Large intestine (tissue), 3 donors: ENCODE measurements at regions not wholly inside any gene's neighbourhood (a gene's known extent, or its start where the extent isn't known, plus 50 kb on each side); places are given as distances from the start of the nearest gene placed in this dataset.

Experiments used
- DNase-seq, 2 donors: peaks; one replicate each; pipeline versions ENCODE4 v3.0.0 to v3.0.0-alpha.2; 2013
- H3K27ac ChIP-seq: one replicate; pipeline ENCODE4 v1.5.1; 2013; ENCODE audit warnings: low read length
- H3K27me3 ChIP-seq: 2 replicates; pipeline ENCODE4 v1.6.1; 2013; ENCODE audit warnings: low read length; ENCODE audit not compliant: control insufficient read depth, insufficient read depth
- H3K36me3 ChIP-seq: 2 replicates; pipeline ENCODE4 v1.6.1; 2013; ENCODE audit warnings: low read length; ENCODE audit not compliant: control insufficient read depth, insufficient read depth
- H3K4me1 ChIP-seq: one replicate; pipeline ENCODE4 v1.6.1; 2013; ENCODE audit warnings: low read length; ENCODE audit not compliant: control insufficient read depth, insufficient read depth
- H3K4me3 ChIP-seq: one replicate; pipeline ENCODE4 v1.5.1; 2013; ENCODE audit warnings: low read length
- H3K9me3 ChIP-seq: one replicate; pipeline ENCODE4 v1.6.1; 2013; ENCODE audit warnings: mild to moderate bottlenecking, low read depth, low read length, moderate library complexity; ENCODE audit not compliant: control insufficient read depth
- WGBS: methylation state at CpG from one replicate; pipeline ENCODE4 v1.1.5; 2013; ENCODE audit warnings: low lambda C conversion rate; ENCODE audit not compliant: insufficient coverage; 5-methylcytosine and 5-hydroxymethylcytosine counted together

DNA sequence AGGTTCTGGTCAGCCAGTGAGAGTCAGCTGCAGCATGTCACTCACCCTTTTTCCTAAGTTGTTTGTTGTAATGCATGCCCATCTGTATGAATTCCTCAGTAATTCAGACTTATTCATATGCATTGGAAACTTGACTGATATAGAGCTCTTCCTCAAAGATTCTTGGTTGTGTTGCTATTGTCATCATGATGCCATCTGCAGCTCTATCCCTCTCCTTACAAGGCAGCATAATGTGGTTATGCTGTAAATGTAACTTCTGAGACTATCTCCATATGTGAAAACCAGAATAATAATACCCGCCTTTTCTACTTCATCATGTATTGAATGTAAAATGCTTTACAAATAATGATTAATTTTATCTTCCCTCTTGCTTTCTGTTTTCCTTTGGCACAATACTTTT is 252.6 kb upstream of the MTPN start:
- H3K4me1 ChIP-seq: no peaks in the 10 kb centered on the region
- no peak overlapping the region for H3K4me3 ChIP-seq
- no peak for DNase-seq
- no peaks in the 10 kb centered on the region for H3K36me3 ChIP-seq
- no peaks in the 10 kb centered on the region for H3K27me3 ChIP-seq
- no peaks in the 10 kb centered on the region for H3K9me3 ChIP-seq
- WGBS: 88% methylated on average over 1 of the region's 1 CpG
- no peak overlapping the region for H3K27ac ChIP-seq

DNA sequence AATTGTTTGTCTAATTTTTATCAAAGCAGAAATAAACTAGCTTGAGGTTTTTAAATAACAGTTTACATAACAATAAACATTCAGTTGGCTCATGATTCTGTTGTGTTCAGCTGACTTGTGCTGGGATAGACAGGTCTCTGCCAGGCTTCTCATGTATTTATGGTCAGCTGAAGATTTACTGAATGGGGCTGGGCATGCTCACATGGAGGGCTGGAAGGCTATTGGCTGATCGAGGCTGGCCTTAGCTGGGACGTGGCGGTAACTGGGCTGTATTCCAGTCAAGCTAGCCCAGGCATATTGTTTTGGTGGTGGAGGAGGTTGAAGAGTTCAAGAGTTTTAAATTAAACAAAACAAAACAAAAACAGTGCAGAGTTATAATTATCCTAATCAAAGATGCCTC is 251.0 kb upstream of the MTPN start:
- peak in 1 of 2 donors; percentile 8 for DNase-seq
- no peak overlapping the region for H3K4me3 ChIP-seq
- WGBS: no CpG with 5 or more reads among the region's 3 CpGs
- no peaks in the 10 kb centered on the region for H3K36me3 ChIP-seq
- H3K27me3 ChIP-seq: no peaks in the 10 kb centered on the region
- H3K27ac ChIP-seq: no peak overlapping the region
- H3K4me1 ChIP-seq: no peaks in the 10 kb centered on the region
- no peaks in the 10 kb centered on the region for H3K9me3 ChIP-seq

DNA sequence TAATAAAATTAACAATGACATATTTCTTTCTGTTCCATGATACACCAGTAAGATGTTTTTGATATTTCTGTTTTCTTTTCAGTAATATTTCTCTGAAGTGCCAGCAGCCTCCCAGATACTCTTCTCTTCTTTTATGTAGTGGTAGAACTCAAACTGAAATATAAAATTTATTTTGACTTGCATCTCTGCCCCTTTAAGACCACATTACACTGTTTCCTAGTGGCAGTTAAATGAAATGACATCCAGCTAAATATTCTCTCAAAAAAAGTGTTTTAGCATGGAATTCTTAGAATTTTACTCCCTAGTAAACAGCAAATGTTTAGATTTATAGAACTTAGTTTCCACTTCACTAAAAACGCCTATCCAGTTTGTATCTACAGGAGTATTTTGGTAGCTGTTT is 237.2 kb upstream of the MTPN start:
- DNase-seq: no peak
- H3K27ac ChIP-seq: no peak overlapping the region
- WGBS: 80% methylated on average over 1 of the region's 1 CpG
- no peaks in the 10 kb centered on the region for H3K36me3 ChIP-seq
- H3K4me1 ChIP-seq: no peaks in the 10 kb centered on the region
- no peak overlapping the region for H3K4me3 ChIP-seq
- peaks cover 3% of the 10 kb centered on the region for H3K9me3 ChIP-seq
- H3K27me3 ChIP-seq: no peaks in the 10 kb centered on the region

DNA sequence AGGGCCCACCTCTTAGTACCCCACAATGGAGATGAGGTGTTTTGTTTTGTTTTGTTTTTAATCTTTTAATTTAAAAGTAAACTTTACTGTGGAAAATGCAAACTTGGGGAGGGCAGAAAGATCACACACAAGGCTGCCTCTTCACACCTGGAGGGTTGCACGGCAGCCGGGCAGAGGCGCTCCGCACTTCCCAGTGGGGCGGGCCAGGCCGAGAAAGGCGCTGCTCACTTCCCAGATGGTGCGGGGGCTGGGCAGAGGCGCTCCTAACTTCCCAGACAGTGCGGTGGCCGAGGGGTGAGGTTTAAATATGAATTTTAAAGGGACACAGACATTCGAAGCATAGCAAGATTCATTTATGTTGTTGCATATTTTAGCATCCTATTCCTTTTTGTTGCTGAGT is 235.9 kb upstream of the MTPN start:
- DNase-seq: no peak
- H3K27me3 ChIP-seq: no peaks in the 10 kb centered on the region
- 100% methylated on average over 1 of the region's 12 CpGs for WGBS
- no peaks in the 10 kb centered on the region for H3K36me3 ChIP-seq
- H3K9me3 ChIP-seq: peaks cover 3% of the 10 kb centered on the region
- no peak overlapping the region for H3K4me3 ChIP-seq
- no peak overlapping the region for H3K27ac ChIP-seq
- H3K4me1 ChIP-seq: no peaks in the 10 kb centered on the region

- H3K4me1 ChIP-seq: no peaks in the 10 kb centered on the region
- 100% methylated on average over 1 of the region's 2 CpGs for WGBS
- no peaks in the 10 kb centered on the region for H3K27me3 ChIP-seq
- no peak overlapping the region for H3K27ac ChIP-seq
- H3K9me3 ChIP-seq: peaks cover 3% of the 10 kb centered on the region
- DNase-seq: no peak
- no peaks in the 10 kb centered on the region for H3K36me3 ChIP-seq
- no peak overlapping the region for H3K4me3 ChIP-seq
These were observed 233.5 kb upstream of the MTPN start for GRCh38 chr7:136210664-136211063.

GRCh38 chr7:136210079-136210478 is 232.9 kb upstream of the MTPN start:
- Histone ChIP-seq H3K36me3 (no peaks in the 10 kb centered on the region), H3K4me3 (no peak overlapping the region), H3K4me1 (no peaks in the 10 kb centered on the region), H3K27me3 (no peaks in the 10 kb centered on the region), H3K27ac (no peak overlapping the region), H3K9me3 (peaks cover 3% of the 10 kb centered on the region)
- DNase-seq: no peak

GRCh38 chr7:136205956-136206355 is 228.8 kb upstream of the MTPN start:
- DNase-seq: no peak
- H3K4me1 ChIP-seq: no peaks in the 10 kb centered on the region
- WGBS: 83% methylated on average over 1 of the region's 1 CpG
- no peaks in the 10 kb centered on the region for H3K27me3 ChIP-seq
- no peak overlapping the region for H3K4me3 ChIP-seq
- H3K36me3 ChIP-seq: no peaks in the 10 kb centered on the region
- H3K9me3 ChIP-seq: no peaks in the 10 kb centered on the region
- H3K27ac ChIP-seq: no peak overlapping the region

DNA sequence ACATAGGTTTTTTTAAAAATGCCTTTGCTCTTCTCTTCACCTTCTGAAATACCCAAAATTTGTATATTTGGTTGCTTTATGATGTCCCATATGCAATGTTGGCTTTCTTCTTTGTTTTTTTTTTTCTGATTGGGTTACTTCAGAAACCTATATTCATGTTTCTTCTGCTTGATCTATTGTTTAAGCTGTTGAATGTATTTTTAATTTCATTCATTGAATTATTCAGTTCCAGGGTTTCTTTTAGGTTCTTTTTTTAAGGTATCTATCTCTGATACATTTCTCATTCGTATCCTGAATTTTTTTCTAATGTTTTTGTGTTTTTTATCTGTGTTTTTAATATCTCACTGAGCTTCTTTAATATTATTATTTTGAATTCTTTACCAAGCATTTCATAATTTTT is 221.0 kb upstream of the MTPN start:
- DNase-seq: no peak
- Histone ChIP-seq H3K27ac (no peak overlapping the region), H3K4me1 (no peaks in the 10 kb centered on the region), H3K9me3 (no peaks in the 10 kb centered on the region), H3K4me3 (no peak overlapping the region), H3K36me3 (no peaks in the 10 kb centered on the region), H3K27me3 (no peaks in the 10 kb centered on the region)
- 73% methylated on average over 1 of the region's 1 CpG for WGBS

DNA sequence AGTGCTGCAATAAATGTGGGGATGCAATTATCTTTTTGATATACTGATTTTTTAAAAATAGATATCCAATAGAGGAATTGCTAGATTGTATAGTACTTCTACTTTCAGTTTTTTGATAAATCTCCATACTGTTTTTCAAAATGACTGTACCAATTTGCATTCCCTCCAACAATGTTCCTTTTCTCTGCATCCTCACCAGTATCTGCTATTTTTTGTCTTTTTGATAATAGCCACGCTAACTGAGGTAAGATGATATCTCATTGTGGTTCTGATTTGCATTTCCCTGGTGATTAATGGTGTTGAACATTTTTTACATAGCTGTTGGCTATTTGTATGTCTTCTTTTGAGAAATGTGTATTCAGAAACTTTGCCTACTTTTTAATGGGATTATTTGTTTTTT is 217.7 kb upstream of the MTPN start:
- Histone ChIP-seq H3K27ac (no peak overlapping the region), H3K36me3 (no peaks in the 10 kb centered on the region), H3K4me3 (no peak overlapping the region), H3K4me1 (no peaks in the 10 kb centered on the region), H3K27me3 (no peaks in the 10 kb centered on the region), H3K9me3 (no peaks in the 10 kb centered on the region)
- no CpG with 5 or more reads among the region's 1 CpG for WGBS
- DNase-seq: no peak

- Histone ChIP-seq H3K4me1 (no peaks in the 10 kb centered on the region), H3K27ac (no peak overlapping the region), H3K9me3 (no peaks in the 10 kb centered on the region), H3K27me3 (no peaks in the 10 kb centered on the region), H3K4me3 (no peak overlapping the region), H3K36me3 (no peaks in the 10 kb centered on the region)
- 67% methylated on average over 3 of the region's 6 CpGs for WGBS
- DNase-seq: no peak
These were observed 216.8 kb upstream of the MTPN start for GRCh38 chr7:136193940-136194339.

- H3K4me3 ChIP-seq: no peak overlapping the region
- no peaks in the 10 kb centered on the region for H3K4me1 ChIP-seq
- no peaks in the 10 kb centered on the region for H3K9me3 ChIP-seq
- WGBS: no CpG with 5 or more reads among the region's 5 CpGs
- H3K27ac ChIP-seq: no peak overlapping the region
- no peaks in the 10 kb centered on the region for H3K27me3 ChIP-seq
- DNase-seq: no peak
- H3K36me3 ChIP-seq: no peaks in the 10 kb centered on the region
These were observed 212.4 kb upstream of the MTPN start for GRCh38 chr7:136189506-136189998.
